Stimulated activated CD4-positive, alpha-beta T cell treated with anti-CD3 and anti-CD28 coated beads, Interleukin-4, amount 100 ng/mL, for 4 hours (primary cell): ENCODE measurements at regions not wholly inside any gene's neighbourhood (a gene's known extent, or its start where the extent isn't known, plus 50 kb on each side); places are given as distances from the start of the nearest gene placed in this dataset.

Experiments
- DNase-seq, 2 experiments: peaks; one replicate each; pipeline ENCODE4 v3.0.0-alpha.2; 2020

DNA sequence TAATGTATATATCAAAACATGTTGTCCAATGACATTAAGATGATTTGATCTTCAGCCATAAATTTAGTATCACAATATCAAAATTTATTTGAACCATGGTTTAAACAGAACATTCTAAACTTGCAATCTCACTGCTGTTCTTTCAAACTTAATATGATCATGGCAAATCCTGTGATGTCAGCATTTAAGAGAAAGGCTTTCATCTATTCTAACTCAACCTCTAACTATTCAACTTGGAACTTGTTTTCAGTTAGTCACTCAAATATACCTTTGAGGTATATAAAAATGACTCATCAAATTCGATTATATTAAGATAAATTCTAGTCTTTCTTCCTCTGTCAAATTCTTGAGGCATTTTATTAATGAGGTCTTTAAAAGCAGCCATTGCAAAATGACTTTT, 747.0 kb upstream of the FLRT2 start:
- no peak for DNase-seq

DNA sequence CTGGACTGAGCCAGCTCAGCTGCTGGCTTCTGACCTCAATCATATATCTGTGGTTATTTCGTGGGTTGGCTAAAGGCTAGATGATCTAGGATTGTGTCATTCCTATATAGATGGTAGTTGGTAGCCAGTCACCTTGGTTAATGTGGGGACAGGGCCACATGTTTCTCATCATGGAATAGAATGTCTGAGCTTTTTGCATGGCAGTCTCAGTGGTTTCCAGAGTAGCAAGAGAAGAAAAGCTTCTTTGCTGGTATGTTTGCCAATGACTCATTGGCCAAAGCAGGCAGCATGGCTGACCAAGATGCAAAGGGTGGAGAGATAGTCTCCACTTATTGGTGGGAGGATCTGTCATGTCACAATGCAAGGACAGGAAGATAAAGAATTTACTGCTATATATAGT, 746.4 kb upstream of the FLRT2 start:
- DNase-seq: no peak

DNA sequence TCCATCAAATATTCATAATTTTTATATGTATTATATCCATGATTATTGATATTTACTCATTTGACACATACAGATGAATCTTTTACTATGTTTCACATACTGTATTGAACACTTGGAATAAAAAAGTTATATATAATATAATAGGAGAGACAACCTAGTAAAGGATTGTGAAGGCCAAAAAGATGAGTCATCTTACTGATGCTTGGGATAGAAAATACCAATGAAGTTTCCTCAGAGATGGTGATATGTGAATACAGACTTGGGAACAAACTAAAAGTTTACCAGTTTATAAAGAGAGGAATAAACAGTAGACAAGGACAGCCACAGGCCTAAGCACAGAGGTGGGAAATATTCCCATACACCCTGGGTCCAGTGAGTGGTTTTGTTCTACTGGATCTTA, 743.9 kb upstream of the FLRT2 start:
- DNase-seq: no peak

DNA sequence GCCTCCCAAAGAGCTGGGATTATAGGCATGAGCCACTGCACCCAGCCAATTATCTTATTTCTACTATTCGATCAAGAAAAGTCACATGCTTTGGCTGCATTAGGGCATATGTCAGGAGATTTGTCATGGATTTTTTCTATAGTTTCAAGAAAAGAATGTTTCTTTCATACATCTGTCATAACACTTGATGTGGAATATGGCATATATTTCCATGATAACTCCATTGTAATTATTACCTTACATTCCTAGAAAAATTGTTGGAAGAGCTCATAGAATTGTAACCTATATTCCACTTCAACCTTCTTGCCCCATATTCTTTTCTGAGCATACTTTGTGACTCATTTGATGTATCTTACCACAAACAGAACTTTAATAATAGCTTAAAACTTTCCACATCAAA, 740.9 kb upstream of the FLRT2 start:
- no peak for DNase-seq

DNA sequence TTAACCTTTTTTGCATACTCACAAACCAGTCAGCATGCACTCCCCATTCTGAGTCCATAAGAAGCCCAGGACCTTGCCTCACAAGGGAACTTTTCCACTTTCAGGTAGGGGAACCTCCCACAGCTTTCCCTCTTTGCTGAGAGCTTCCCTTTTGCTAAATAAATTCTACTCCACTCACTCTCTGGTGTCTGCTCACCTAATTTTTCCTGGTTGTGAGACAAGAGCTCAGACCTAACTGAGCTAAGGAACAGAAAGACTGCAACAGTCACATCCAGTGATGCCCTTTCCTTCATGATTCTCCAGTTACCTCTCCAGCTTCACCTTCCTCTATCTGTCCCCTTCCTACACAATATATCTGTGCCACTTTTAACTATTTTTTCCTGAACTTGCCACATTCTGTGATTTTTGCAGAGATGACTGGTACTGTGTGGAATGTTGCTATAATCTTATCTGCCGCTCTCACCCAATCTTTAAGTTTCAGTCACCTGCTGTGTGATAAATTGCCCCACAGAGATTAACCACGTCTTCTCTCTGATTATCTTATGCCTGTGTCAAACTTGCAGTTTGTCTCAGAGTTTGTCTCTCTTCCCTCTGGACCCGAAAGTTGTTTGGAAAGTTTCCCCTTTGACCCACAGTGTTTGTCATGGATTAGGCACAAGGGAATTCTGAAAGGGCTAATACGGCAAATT, 737.1 kb upstream of the FLRT2 start:
- DNase-seq: no peak

DNA sequence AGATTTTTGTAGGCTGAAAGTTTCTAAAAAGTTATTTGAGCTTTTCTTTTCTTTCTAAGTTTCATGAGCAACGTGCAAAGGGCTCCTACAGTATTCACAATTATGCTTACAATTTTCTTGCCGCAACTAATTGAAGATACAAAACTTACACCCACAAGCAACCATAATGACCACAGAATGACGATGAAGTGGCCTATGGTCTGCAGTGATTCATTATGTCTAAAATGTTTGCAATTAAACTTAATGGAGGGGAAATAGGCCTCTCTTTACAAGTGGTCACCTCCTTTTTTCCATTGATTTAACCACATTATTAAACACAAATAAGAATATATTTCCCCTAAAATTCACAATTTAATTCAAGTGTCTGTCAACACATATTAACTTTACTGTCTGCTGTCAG, 732.6 kb upstream of the FLRT2 start:
- DNase-seq: no peak

DNA sequence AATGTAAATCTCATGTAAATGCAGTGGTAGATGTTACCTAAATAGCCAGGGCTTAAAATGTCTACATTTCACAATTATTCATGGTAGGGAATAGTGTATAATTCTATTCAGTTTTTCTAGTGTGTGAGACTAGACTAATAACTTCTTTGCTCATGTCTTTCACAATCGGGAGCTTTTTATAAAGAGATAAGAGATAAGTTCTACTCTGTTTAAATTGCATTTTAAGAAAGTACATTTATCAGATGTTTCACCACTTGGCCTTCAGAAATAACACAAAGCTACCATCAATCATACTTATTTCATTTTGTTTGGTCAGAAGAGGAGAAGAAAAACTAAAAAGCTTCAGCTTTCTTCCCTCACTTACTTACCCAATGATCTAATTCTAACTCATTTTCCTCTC, 725.5 kb upstream of the FLRT2 start:
- DNase-seq: no peak

DNA sequence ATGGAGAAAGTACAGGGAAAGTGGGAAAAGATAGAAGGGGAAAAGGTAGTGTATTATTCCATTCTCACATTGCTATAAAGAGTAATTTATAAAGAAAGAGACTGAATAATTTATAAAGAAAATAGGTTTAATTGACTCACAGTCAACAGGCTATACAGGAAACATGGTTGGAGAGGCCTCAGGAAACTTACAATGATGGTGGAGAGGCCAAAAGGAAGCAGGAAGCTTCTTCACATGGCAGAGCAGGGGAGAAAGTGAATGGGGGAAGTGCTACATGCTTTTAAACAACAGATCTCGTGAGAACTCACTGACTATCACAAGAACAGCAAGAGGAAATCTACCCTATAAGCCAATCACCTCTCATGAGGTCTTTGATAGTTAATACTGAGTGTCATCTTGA, 725.0 kb upstream of the FLRT2 start:
- DNase-seq: no peak

DNA sequence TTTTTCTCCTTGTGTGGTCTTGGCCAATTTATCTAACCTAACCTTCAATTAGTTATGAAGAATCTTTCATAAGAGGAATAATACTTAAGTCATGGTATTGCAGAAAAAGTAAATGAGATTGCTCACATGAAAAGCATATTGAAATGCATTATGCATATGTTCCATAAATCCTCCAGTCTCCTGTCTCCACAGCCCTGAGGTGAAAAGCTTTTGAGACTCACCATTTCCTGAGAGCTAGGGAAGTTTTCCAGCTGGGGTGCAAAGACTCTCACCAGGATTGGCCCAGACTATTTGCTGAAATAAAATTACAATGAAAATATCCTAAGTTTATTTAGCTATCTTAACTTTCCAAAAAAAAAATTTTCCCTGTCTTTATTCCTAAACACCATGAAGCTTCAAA, 723.8 kb upstream of the FLRT2 start:
- no peak for DNase-seq

DNA sequence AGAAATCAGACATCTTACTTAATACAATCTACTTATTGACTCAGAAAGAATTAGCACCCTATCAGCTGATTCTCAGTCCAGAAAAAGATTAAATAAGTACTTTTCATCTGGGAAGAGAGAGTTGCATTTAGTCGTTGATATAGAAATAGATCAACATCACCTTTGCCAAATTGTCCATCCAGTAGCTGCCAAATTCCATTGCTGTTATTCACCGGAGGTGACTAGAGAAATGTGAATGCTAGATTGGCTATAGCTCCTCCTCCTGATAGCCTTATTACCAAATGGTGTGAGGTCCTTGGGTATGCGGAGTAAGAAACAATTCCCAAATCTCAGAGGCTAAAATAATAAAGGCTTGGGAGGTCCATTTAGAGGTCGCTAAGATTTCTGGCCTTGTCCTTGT, 723.3 kb upstream of the FLRT2 start:
- no peak for DNase-seq

DNA sequence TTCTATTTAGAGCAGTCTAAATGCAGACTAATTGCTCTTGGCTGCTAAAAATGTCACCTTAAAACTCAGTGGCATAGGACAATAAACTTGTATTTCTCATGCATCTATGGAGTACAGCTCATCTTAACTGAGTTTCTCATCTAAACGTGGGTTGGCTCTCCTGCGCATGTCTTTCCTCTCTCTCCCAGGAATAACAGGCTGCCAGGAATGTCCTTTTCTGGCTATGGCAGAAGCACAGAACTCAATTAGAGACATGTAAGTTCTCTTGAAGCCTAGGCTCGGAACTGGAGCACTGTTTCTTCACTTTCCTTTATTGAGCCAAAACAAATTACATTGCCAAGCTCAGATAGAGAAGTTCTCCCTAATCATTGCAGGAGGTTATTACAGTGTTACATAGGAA, 722.3 kb upstream of the FLRT2 start:
- DNase-seq: no peak

DNA sequence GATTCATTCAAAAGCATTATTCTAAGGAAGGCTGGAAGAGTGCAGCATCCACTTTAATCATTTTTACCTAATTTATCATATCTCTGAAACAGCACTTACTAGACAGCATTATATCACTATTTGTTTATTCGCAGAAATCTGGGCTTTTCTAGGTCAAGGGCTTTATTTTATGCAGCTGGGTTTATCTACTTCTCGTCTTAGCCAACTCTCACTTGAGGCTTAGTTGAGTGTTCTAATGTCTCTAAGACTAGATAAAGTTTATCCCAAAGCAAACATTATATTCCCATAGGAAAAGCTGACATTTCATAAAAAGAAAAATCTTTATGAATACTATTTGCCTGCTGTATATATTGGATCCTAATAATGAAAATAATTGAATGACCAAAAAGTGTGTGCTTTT, 720.8 kb upstream of the FLRT2 start:
- no peak for DNase-seq

DNA sequence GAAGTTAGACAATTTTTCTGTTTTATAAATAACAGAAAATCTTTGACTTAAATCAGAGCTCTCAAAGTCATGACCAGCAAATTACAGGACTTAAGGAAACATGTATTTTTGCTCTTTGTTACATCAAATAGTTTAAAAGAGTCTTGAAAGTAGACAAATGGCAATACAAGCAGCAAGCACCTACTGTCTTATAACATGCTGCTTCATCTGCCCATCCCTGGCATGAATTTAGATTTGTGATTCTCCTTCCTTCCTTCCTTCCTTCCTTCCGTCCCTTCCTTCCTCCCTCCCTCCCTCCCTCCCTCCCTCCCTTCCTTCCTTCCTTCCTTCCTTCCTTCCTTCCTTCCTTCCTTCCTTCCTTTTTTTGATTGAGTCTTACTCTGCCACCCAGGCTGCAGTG, 715.6 kb upstream of the FLRT2 start:
- DNase-seq: no peak

DNA sequence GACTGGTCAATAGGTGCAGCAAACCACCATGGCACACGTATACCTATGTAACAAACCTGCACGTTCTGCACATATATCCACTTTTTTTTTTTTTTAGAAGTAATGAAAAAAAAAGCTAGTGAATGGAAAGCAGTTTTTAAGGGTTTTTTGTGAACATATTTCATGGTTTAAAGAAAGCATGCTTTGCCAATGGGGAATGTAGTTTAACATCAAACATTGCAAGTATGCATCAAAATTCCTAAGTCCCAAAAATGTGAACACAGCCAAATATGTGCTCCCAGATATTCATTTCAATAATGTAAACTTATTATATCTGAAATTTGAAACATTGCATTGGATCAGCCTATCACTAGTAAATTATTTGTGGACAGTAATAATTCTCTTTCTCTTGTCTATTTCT, 710.4 kb upstream of the FLRT2 start:
- no peak for DNase-seq

DNA sequence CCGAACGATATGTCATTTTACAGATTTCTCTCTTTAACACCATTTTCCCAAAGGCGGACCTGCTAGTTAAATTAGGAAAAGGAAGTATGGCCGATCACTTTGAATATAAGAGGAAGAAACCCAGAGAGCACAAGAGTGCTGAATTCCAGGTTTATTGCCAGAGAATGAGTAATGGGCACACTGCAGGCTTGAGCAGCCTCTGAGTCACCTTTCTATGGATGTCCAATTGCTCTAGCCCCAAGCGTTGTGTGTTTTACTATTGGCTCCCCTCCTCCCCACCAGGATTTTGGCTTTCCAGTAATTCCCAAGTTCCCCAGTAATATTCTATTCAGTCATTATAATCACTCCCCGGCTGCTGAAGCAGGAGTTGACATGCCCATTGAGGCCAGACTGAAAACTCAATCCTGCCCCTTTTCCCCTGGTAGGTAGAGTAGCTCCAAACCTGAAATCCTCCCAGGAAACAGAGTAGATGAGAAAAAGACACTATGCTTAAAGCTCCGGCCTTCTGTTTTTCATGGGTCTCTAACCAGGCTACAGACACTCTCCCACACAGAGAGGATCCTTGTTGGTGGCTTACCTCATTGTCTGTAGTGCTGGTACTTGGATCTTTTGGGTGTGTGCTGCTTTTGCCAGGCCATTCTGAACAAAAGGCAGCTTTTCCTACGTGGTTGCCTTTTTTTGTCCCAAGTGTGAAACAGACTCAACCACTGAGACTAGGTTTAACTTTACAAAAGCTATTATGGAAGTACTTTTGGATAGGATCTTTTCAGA, 704.3 kb upstream of the FLRT2 start:
- no peak for DNase-seq

DNA sequence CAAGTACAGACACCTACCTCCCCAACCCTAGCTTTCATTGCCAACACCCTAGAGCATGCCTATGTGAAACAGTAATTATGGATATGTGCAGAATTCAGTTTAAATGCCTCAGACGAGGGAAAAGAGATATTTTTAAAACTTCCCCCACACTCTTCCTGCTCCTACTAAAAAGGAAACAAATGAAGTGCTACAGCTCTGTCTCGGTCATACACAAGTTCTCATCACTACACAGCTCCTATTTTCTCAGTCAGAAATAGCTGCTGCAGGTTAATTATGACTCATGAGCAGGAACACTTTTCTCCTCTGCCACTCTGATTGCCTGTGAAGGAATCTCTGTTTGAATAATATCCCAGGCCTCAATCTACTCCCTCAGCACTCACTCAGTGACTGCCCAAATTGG, 703.6 kb upstream of the FLRT2 start:
- no peak for DNase-seq

DNA sequence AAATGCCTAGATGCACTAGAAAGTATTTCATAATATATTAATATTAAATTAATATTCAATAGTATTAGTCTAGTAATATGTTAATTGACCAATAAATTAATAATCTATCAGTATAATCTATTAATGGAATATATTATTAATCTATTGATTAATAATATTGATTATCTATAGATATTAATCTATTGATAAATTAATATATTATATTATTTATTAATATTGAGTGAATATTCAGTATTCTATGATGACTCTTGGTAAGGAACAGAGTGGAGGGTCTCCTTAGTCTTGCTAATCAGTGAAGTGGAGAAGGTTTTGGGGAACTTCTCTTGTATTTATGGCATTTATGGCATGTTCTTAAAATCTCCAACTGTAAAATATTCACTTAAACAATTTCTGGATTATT, 679.3 kb upstream of the FLRT2 start:
- DNase-seq: no peak

DNA sequence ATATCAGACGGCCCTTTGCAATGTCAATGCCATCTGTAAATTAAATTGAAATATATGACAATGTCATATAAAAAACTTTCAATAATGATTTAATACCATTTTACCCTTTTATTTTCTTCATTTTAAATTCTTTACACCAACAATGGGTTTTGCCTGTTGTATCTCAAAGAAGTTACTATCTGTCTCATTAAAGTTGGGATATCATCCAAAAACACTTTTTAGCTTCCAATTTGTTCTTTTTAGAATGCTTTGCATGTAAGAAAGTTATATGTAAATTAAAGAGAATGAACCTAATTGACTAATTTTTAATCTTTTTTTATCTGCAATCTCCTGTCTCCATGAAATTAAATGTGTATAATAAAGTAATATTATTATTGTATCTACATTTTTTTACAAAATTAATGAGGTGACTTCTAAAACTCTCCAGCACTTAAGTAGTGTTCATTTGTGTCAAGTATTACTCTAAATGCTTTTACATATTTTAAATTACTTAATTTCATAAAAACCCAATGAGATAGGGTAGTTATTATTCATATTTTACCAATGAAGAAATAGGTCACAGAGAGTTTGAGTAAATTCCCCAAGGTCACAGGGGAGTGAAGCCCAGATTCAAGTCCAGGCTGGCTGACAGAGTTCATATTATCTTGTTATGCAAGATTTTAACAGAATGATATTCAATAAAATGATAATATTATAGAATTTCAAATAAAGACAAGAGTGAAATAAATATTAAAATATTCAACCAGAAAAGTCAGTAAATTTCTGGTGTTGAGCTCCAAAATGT, 673.0 kb upstream of the FLRT2 start:
- DNase-seq: no peak

DNA sequence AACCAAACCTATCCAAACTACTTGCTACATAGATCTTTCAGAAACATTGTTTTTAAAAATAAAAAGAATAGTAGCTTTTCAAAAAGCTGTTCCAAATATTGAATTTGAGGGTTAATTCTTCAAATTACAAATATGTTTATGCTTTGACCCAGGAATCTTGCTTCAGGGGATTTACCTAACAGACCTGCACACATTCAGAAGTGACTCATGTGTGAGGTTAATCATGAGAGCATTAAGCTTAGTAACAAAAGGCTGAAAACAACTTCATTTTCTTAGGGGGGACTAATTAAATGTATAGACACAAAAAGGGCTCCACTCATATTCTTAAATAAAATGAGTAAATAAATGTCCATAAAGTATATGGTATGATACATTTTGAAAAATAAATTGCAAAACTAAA, 672.4 kb upstream of the FLRT2 start:
- DNase-seq: no peak

DNA sequence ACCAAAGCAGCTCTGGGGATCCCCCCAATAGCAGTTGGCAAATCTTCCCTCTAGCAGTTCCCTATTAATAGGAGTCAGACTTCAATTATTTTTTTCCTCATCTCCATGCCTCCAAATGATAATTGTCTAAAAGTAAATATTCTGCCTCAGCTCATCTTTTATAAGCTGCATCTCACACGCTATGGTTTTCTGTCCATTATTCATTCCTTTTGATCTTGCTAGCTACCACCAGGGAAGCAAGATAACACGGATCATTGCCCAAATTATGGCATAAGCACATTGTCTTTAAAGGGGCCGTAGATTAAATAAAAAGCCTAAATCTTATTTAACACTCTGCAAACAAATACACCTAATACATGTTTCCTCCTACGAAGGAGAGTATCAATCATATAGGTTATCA, 670.8 kb upstream of the FLRT2 start:
- no peak for DNase-seq

DNA sequence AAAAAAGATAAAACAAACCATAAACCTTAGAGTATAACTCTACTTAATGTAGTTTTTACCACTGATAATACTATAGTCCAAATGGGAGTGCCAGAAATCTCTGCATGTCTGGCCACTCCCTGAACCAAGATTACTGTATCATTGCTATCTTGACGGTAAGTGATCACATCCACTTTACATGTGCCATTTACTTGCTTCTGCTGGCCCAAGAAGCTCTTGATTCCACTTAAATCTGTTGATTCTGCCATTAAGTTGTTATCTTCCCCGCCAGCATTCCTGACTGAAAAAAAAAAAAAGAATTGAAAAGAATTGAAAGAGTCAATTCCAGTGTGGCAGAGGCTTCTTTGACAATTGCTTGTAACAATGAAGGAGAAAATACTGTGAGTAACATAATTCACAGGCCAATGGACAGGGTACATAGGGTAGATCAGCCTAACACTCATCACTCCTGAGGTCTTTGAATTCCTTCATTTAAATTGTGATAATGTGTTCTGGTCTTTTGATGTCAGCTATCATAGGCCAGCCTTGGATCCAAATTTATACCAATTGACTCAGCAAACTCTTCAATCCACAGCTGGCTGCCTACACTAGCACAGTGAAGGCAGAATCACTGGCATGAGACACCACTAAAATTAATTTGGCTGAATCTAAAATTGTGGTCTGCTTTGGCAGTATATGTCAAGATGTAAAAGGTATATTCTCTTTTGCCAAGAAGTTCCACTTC, 665.2 kb upstream of the FLRT2 start:
- DNase-seq: no peak

DNA sequence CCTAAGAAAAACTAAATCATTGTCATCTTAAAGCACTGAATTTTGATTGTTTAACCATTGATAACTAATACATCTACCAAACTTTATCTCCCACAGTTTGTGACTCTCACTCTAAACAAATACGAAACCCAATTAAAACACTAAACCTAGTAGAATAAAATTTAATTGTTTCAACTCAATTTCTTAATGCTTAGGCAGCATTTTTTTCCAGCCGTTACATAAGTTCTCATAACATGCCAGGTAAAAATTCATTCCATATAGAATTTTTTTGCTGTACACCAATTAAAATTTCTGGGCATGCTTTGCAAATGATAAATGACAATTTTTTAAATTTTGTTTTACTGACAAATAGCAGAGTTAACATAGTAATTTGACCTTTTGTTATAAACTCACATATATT, 658.2 kb upstream of the FLRT2 start:
- DNase-seq: no peak

DNA sequence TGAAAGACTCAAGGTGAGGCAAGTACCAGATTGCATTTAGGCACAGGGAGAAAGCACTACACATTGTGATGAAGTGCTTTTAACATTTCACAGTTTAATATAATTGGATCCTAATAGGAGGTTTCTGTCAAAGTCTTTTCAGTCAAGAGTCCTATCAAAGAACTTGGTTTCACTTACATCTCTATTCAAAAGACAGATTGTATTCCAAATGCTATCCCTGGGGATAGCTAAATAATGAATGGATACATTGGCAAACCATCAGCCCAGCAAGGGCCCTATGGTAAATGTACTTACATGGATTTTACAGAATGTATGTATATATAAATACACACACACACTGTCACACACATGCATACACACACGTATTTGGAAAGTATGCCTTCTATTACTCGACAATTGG, 655.5 kb upstream of the FLRT2 start:
- no peak for DNase-seq

DNA sequence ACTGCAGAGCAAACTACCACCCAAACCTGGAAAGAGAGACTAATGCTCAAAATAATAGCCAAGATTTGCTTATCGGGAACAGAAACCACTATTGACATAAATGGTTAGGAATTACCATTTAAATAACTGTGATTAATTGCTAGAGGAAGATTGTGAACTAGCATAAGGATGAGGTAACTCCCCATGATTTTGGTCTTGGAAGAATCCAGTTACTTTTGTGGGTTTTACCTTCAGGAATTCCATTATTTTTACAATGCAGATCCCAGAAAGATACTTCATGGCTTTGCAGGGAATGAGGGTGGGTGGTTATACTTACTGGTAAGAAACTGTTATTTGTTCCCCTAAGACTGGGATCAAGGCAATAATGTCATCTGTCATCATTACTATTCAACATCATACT, 652.9 kb upstream of the FLRT2 start:
- DNase-seq: no peak
